PC-9 (cell line): ENCODE measurements at regions not wholly inside any gene's neighbourhood (a gene's known extent, or its start where the extent isn't known, plus 50 kb on each side); places are given as distances from the start of the nearest gene placed in this dataset.

ENCODE experiments used
- EZH2 ChIP-seq: fragments of 200-600 bp; sonication (generic); IDR thresholded peaks from 2 replicates; pipeline ENCODE4 v1.8.0; 2017; ENCODE audit warnings: antibody characterized with exemption, low read depth
- TF ChIP-seq, protein P1 (sequence below): fragments of 200-600 bp; sonication (generic); conservative IDR thresholded peaks from 2 replicates; pipeline ENCODE4 v1.6.1; 2017; ENCODE audit warnings: mixed run types, antibody characterized with exemption, mild to moderate bottlenecking, moderate library complexity

GRCh38 chr7:39808796-39809481 lies 141.1 kb upstream of the CDK13 start:
- TF ChIP-seq, protein P1, sequence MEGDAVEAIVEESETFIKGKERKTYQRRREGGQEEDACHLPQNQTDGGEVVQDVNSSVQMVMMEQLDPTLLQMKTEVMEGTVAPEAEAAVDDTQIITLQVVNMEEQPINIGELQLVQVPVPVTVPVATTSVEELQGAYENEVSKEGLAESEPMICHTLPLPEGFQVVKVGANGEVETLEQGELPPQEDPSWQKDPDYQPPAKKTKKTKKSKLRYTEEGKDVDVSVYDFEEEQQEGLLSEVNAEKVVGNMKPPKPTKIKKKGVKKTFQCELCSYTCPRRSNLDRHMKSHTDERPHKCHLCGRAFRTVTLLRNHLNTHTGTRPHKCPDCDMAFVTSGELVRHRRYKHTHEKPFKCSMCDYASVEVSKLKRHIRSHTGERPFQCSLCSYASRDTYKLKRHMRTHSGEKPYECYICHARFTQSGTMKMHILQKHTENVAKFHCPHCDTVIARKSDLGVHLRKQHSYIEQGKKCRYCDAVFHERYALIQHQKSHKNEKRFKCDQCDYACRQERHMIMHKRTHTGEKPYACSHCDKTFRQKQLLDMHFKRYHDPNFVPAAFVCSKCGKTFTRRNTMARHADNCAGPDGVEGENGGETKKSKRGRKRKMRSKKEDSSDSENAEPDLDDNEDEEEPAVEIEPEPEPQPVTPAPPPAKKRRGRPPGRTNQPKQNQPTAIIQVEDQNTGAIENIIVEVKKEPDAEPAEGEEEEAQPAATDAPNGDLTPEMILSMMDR = no peak
- TF ChIP-seq EZH2 = no peak
